Panc1 (cell line): ENCODE measurements at regions not wholly inside any gene's neighbourhood (a gene's known extent, or its start where the extent isn't known, plus 50 kb on each side); places are given as distances from the start of the nearest gene placed in this dataset.

Experiments used
- ATAC-seq: fragments of 200-7000 bp; cut with Tn5 transposase; 2 replicates; pipeline ENCODE4 v1.9.1; 2020; ENCODE audit warnings: mild to moderate bottlenecking, moderate library complexity
- BruUV-seq: library from RNA; stranded (reverse); fragments of 400-500 nt; replicated peaks from 2 replicates; lab custom pipeline; 2021; lab: Mats Ljungman, UMichigan
- CTCF ChIA-PET: fragments of 300-600 bp; sonication (Branson Sonifier 250); formaldehyde crosslinking; loops from one replicate; lab custom pipeline; 2022; ENCODE audit warnings: antibody characterized with exemption; lab: Charles Lee
- POLR2A ChIA-PET: fragments of 300-600 bp; sonication (Branson Sonifier 250); formaldehyde crosslinking; loops from one replicate; lab custom pipeline; 2022; ENCODE audit warnings: antibody characterized with exemption; lab: Charles Lee
- DNase-seq: peaks from one replicate; pipeline ENCODE4 v3.0.0-alpha.2; 2010; ENCODE audit warnings: low read depth, low spot score
- H3K27ac ChIP-seq: 2 replicates; pipeline ENCODE4 v1.5.1; 2011; ENCODE audit warnings: mild to moderate bottlenecking, low read length, inconsistent platforms
- H3K27me3 ChIP-seq: fragments of 200-500 bp; sonication (Bioruptor generic); 2 replicates; pipeline ENCODE4 v1.6.0; 2014; ENCODE audit warnings: low read length, inconsistent platforms; ENCODE audit not compliant: control insufficient read depth, insufficient read depth
- H3K36me3 ChIP-seq: fragments of 200-500 bp; sonication (Bioruptor generic); 2 replicates; pipeline ENCODE4 v1.5.1; 2014; ENCODE audit warnings: inconsistent platforms, mild to moderate bottlenecking, low read length, moderate library complexity; ENCODE audit not compliant: control insufficient read depth, insufficient read depth
- H3K4me1 ChIP-seq: 2 replicates; pipeline ENCODE4 v1.5.1; 2011; ENCODE audit warnings: inconsistent platforms, mild to moderate bottlenecking, low read length, moderate library complexity; ENCODE audit not compliant: control insufficient read depth, insufficient read depth
- H3K4me3 ChIP-seq, 2 experiments: 2 replicates each; pipeline ENCODE4 v1.5.1; 2011 to 2012; ENCODE audit warnings: low read depth in 2 of 2, low read length in 2 of 2, mild to moderate bottlenecking in 2 of 2, inconsistent platforms in 1 of 2, moderate library complexity in 1 of 2
- H3K9me3 ChIP-seq: fragments of 200-500 bp; sonication (Bioruptor generic); 2 replicates; pipeline ENCODE4 v1.5.1; 2014; ENCODE audit warnings: low read depth, mild to moderate bottlenecking, inconsistent platforms, low read length, moderate library complexity; ENCODE audit not compliant: control insufficient read depth, insufficient read depth
- POLR2AphosphoS5 ChIP-seq: IDR thresholded peaks from 2 replicates; pipeline ENCODE4 v1.6.1; 2012; ENCODE audit warnings: mild to moderate bottlenecking, low read depth, low read length, moderate library complexity
- SIN3A ChIP-seq: IDR thresholded peaks from 2 replicates; pipeline ENCODE4 v1.6.1; 2012; ENCODE audit warnings: low read depth, mild to moderate bottlenecking, low read length, moderate library complexity, borderline replicate concordance; ENCODE audit not compliant: insufficient read depth
- TCF7L2 ChIP-seq: IDR thresholded peaks from 2 replicates; pipeline ENCODE4 v1.6.1; 2011; ENCODE audit warnings: mild to moderate bottlenecking, low read depth, low read length, inconsistent platforms
- in situ Hi-C: cut with HindIII; loops from 2 replicates; pipeline ENCODE4 v1.10.0; 2016; ENCODE audit warnings: low sequenced_read_pairs, low pct_unique_long_range_greater_than_20kb
- intact Hi-C: fragments of 100-400 bp; cut with micrococcal nuclease; formaldehyde crosslinking; loops from one replicate; pipeline ENCODE4 v1.10.0; 2022; ENCODE audit not compliant: unreplicated experiment
- TF ChIP-seq, protein P1 (sequence below): fragments of 450-650 bp; IDR thresholded peaks from 2 replicates; pipeline ENCODE4 v1.5.1; 2017; ENCODE audit warnings: mild to moderate bottlenecking
- TF ChIP-seq, protein P2 (sequence below), 2 experiments: IDR thresholded peaks; 2 replicates each; pipeline ENCODE4 v1.6.1; 2011 to 2012; ENCODE audit warnings: low read depth in 2 of 2, control low read depth in 1 of 2, low read length in 1 of 2, mild to moderate bottlenecking in 1 of 2, moderate library complexity in 1 of 2; ENCODE audit not compliant: insufficient read depth in 1 of 2

GRCh38 chr3:65233561-65233960 lies 545.8 kb upstream of the ADAMTS9 start:
- no peak for DNase-seq
- H3K27ac ChIP-seq: no peak overlapping the region
- H3K36me3 ChIP-seq: no peaks in the 10 kb centered on the region
- H3K27me3 ChIP-seq: no peaks in the 10 kb centered on the region
- intact Hi-C loops (no loop called here), in situ Hi-C loops (no loop called here)
- POLR2A ChIA-PET: no interaction called here
- BruUV-seq: no TSS peak
- no peak overlapping the region for H3K4me3 ChIP-seq
- CTCF ChIA-PET: interaction anchor here (0.6 kb wide), 1 partner anchor 26 kb away, joined by 3 read pairs; no protein-coding TSS in a partner anchor
- no peak for TF ChIP-seq TCF7L2
- TF ChIP-seq, protein P1, sequence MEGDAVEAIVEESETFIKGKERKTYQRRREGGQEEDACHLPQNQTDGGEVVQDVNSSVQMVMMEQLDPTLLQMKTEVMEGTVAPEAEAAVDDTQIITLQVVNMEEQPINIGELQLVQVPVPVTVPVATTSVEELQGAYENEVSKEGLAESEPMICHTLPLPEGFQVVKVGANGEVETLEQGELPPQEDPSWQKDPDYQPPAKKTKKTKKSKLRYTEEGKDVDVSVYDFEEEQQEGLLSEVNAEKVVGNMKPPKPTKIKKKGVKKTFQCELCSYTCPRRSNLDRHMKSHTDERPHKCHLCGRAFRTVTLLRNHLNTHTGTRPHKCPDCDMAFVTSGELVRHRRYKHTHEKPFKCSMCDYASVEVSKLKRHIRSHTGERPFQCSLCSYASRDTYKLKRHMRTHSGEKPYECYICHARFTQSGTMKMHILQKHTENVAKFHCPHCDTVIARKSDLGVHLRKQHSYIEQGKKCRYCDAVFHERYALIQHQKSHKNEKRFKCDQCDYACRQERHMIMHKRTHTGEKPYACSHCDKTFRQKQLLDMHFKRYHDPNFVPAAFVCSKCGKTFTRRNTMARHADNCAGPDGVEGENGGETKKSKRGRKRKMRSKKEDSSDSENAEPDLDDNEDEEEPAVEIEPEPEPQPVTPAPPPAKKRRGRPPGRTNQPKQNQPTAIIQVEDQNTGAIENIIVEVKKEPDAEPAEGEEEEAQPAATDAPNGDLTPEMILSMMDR: no peak
- TF ChIP-seq POLR2AphosphoS5: no peak
- TF ChIP-seq, protein P2, sequence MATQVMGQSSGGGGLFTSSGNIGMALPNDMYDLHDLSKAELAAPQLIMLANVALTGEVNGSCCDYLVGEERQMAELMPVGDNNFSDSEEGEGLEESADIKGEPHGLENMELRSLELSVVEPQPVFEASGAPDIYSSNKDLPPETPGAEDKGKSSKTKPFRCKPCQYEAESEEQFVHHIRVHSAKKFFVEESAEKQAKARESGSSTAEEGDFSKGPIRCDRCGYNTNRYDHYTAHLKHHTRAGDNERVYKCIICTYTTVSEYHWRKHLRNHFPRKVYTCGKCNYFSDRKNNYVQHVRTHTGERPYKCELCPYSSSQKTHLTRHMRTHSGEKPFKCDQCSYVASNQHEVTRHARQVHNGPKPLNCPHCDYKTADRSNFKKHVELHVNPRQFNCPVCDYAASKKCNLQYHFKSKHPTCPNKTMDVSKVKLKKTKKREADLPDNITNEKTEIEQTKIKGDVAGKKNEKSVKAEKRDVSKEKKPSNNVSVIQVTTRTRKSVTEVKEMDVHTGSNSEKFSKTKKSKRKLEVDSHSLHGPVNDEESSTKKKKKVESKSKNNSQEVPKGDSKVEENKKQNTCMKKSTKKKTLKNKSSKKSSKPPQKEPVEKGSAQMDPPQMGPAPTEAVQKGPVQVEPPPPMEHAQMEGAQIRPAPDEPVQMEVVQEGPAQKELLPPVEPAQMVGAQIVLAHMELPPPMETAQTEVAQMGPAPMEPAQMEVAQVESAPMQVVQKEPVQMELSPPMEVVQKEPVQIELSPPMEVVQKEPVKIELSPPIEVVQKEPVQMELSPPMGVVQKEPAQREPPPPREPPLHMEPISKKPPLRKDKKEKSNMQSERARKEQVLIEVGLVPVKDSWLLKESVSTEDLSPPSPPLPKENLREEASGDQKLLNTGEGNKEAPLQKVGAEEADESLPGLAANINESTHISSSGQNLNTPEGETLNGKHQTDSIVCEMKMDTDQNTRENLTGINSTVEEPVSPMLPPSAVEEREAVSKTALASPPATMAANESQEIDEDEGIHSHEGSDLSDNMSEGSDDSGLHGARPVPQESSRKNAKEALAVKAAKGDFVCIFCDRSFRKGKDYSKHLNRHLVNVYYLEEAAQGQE (IDR thresholded peaks at IDR 0.05; ENCODE audit: insufficient read depth in 1 of 2, low read depth in 2 of 2, low read length in 1 of 2): no peak
- no peak for TF ChIP-seq SIN3A
- no peak for ATAC-seq
- no peaks in the 10 kb centered on the region for H3K9me3 ChIP-seq
- no peaks in the 10 kb centered on the region for H3K4me1 ChIP-seq

- CTCF ChIA-PET: no interaction called here
- H3K4me3 ChIP-seq: no peak overlapping the region
- POLR2A ChIA-PET: no interaction called here
- intact Hi-C loops: no loop called here
- no peaks in the 10 kb centered on the region for H3K9me3 ChIP-seq
- H3K36me3 ChIP-seq: no peaks in the 10 kb centered on the region
- no peak overlapping the region for H3K27ac ChIP-seq
- no TSS peak for BruUV-seq
- H3K27me3 ChIP-seq: no peaks in the 10 kb centered on the region
- DNase-seq: no peak
- in situ Hi-C loops: no loop called here
- TF ChIP-seq SIN3A (no peak), POLR2AphosphoS5 (no peak), TCF7L2 (no peak)
- TF ChIP-seq, protein P1: no peak
- TF ChIP-seq, protein P2 (IDR thresholded peaks at IDR 0.05; ENCODE audit: insufficient read depth in 1 of 2, low read depth in 2 of 2, low read length in 1 of 2): no peak
- no peak for ATAC-seq
- H3K4me1 ChIP-seq: no peaks in the 10 kb centered on the region
These were observed 543.7 kb upstream of the ADAMTS9 start for GRCh38 chr3:65231544-65231943.
